AG04450 (cell line): ENCODE measurements at regions not wholly inside any gene's neighbourhood (a gene's known extent, or its start where the extent isn't known, plus 50 kb on each side); places are given as distances from the start of the nearest gene placed in this dataset.

ENCODE experiments used
- CTCF ChIA-PET: fragments of 300-600, 350-600 bp; formaldehyde crosslinking; extraction: SDS; loops from one replicate; lab custom pipeline; 2022; ENCODE audit warnings: antibody characterized with exemption, inconsistent platforms; lab: Charles Lee
- POLR2A ChIA-PET: fragments of 350-600 bp; formaldehyde crosslinking; extraction: SDS; loops from one replicate; lab custom pipeline; 2021; ENCODE audit warnings: antibody characterized with exemption, inconsistent platforms; lab: Yijun Ruan, JAX
- DNase-seq: peaks from one replicate; pipeline ENCODE4 v3.0.0-alpha.2; 2011; ENCODE audit warnings: low read depth, low spot score
- H3K27ac ChIP-seq: one replicate; pipeline ENCODE4 v1.5.1; 2012; ENCODE audit warnings: low read depth, low read length, control low read depth
- H3K27me3 ChIP-seq: one replicate; pipeline ENCODE4 v1.6.0; 2012; ENCODE audit warnings: low read length; ENCODE audit not compliant: control insufficient read depth, insufficient read depth
- H3K4me3 ChIP-seq: 2 replicates; pipeline ENCODE4 v1.5.1; 2011; ENCODE audit warnings: mild to moderate bottlenecking, low read depth, low read length, control low read depth
- H3K9me3 ChIP-seq: 2 replicates; pipeline ENCODE4 v1.5.1; 2012; ENCODE audit warnings: low read length; ENCODE audit not compliant: control insufficient read depth, insufficient read depth
- CTCF ChIP-seq: IDR thresholded peaks from 2 replicates; pipeline ENCODE4 v1.5.1; 2011; ENCODE audit warnings: low read depth, low read length, control low read depth, inconsistent platforms

- ChIA-PET CTCF (no interaction called here), POLR2A (no interaction called here)
- Histone ChIP-seq H3K4me3 (no peak overlapping the region), H3K27me3 (no peaks in the 10 kb centered on the region), H3K9me3 (peaks cover 11% of the 10 kb centered on the region), H3K27ac (no peak overlapping the region)
- no peak for DNase-seq
- no peak for TF ChIP-seq CTCF
Observed at GRCh38 chr12:17949558-17950141, 140.3 kb downstream of the RERGL start.

GRCh38 chr12:17928708-17929366 lies 161.2 kb downstream of the RERGL start:
- H3K9me3 ChIP-seq = peaks cover 2% of the 10 kb centered on the region; the same call in 1 of the 2 replicates
- no peaks in the 10 kb centered on the region for H3K27me3 ChIP-seq
- no peak overlapping the region for H3K27ac ChIP-seq
- no peak for DNase-seq
- ChIA-PET POLR2A (no interaction called here), CTCF (no interaction called here)
- no peak for TF ChIP-seq CTCF
- H3K4me3 ChIP-seq = no peak overlapping the region

DNA sequence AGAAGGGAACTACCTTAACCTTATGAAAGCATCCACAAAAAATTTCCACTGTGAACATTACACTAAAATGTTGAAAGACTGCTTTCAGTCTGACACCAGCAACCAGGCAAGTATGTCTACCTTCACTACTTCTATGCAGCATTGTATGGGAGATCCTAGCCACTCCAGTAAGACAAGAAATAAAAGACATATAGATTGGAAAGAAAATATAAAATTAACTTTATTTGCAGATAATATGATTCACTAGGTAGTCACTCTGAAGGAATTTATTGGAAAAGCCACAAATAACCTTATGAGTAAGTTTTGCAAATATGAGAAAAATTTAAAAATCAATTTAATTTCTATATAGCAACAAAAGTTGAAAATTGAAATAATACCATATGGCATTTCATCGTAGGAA lies 172.0 kb downstream of the RERGL start:
- ChIA-PET CTCF (no interaction called here), POLR2A (no interaction called here)
- no peak for TF ChIP-seq CTCF
- DNase-seq = no peak
- Histone ChIP-seq H3K9me3 (peaks cover 12% of the 10 kb centered on the region), H3K27me3 (no peaks in the 10 kb centered on the region), H3K27ac (no peak overlapping the region), H3K4me3 (no peak overlapping the region)

GRCh38 chr12:17884581-17884980 lies 205.4 kb downstream of the RERGL start:
- no peak for TF ChIP-seq CTCF
- no peaks in the 10 kb centered on the region for H3K27me3 ChIP-seq
- H3K27ac ChIP-seq = no peak overlapping the region
- no peaks in the 10 kb centered on the region for H3K9me3 ChIP-seq
- DNase-seq = no peak
- ChIA-PET POLR2A (no interaction called here), CTCF (no interaction called here)
- no peak overlapping the region for H3K4me3 ChIP-seq

DNA sequence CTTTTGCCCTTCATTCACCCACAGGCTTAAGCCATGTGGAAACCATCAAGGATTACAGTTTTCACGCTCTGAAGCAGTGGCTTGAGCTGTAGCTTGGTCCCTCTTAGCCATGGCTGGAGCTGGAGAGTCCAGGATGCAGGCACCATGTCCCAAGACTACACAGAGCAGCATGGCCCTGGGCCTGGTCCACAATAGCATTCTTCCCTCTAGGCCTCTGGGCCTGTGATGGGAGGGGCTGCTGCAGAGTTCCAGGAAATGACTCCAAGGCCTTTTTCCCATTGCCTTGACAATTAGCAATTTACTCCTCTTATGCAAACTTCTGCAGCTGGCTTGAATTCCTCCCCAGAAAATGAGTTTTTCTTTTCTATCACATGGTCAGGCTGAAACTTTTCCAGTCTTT lies 211.3 kb downstream of the RERGL start:
- no peak for TF ChIP-seq CTCF
- ChIA-PET CTCF (no interaction called here), POLR2A (no interaction called here)
- no peak overlapping the region for H3K4me3 ChIP-seq
- DNase-seq = no peak
- no peak overlapping the region for H3K27ac ChIP-seq
- no peaks in the 10 kb centered on the region for H3K27me3 ChIP-seq
- peaks cover 8% of the 10 kb centered on the region for H3K9me3 ChIP-seq
